ENCODE measurements at regions not wholly inside any gene's neighbourhood (a gene's known extent, or its start where the extent isn't known, plus 50 kb on each side); places are given as distances from the start of the nearest gene placed in this dataset.

GRCh38 chr6:126175251-126175650 is 164.7 kb upstream of the CENPW start:
- ChIA-PET POLR2A (ENCODE audit: partially characterized antibody) (interaction anchor here (0.6 kb wide), 1 partner anchor 318 kb away, joined by 5 read pairs; no protein-coding TSS in a partner anchor), CTCF (ENCODE audit: partially characterized antibody) (interaction anchor here (0.9 to 2.9 kb wide), 6 partner anchors 22 to 945 kb away, joined by 3 to 10 read pairs (median 6); no protein-coding TSS in a partner anchor)
- Histone ChIP-seq H3K23me2 (ENCODE audit: low read depth, low read length) (no peaks in the 10 kb centered on the region), H3K36me3 (ENCODE audit: control insufficient read depth in 2 of 4, insufficient read depth in 4 of 4, low read length in 3 of 4) (no peaks in the 10 kb centered on the region), H4K20me1 (replicated peaks in 1 of 2; ENCODE audit: control insufficient read depth in 1 of 2, insufficient read depth in 2 of 2, low read length in 2 of 2) (no peaks in the 10 kb centered on the region), H3K79me1 (ENCODE audit: low read depth, low read length) (no peaks in the 10 kb centered on the region), H2AK5ac (ENCODE audit: low read depth, low read length) (no peak overlapping the region), H2BK12ac (ENCODE audit: low read depth, low read length) (no peak overlapping the region), H4K5ac (ENCODE audit: insufficient read length, low read depth, low read length) (no peak overlapping the region), H3K18ac (ENCODE audit: extremely low read depth, low read length) (no peak overlapping the region), H4K91ac (replicated peaks; ENCODE audit: insufficient read length, low read length) (no peak overlapping the region), H2AFZ (ENCODE audit: low read length) (no peak overlapping the region), H3K79me2 (ENCODE audit: control insufficient read depth in 1 of 2, insufficient read depth in 2 of 2, low read length in 2 of 2) (no peaks in the 10 kb centered on the region), H3K4me2 (ENCODE audit: insufficient read depth in 1 of 2, low read depth in 2 of 2, low read length in 2 of 2) (no peak overlapping the region), H3K14ac (ENCODE audit: insufficient read length) (no peak overlapping the region), H2BK5ac (ENCODE audit: low read depth, low read length) (no peak overlapping the region), H3K9me3 (ENCODE audit: insufficient read depth in 2 of 2, low read depth in 1 of 2, low read length in 1 of 2) (no peaks in the 10 kb centered on the region), H3K4ac (replicated peaks; ENCODE audit: insufficient read length, low read depth, low read length) (no peak overlapping the region), H2BK20ac (ENCODE audit: low read length) (no peak overlapping the region), H2BK120ac (replicated peaks; ENCODE audit: low read depth, low read length) (no peak overlapping the region), H3K27me3 (replicated peaks in 1 of 4; ENCODE audit: control insufficient read depth in 3 of 4, extremely low read depth in 1 of 4, insufficient read depth in 3 of 4, low read length in 3 of 4) (no peaks in the 10 kb centered on the region), H3K23ac (ENCODE audit: insufficient read length) (no peak overlapping the region), H3K4me3 (ENCODE audit: extremely low read depth in 1 of 4, insufficient read depth in 2 of 4, low read depth in 3 of 4, low read length in 4 of 4) (no peak overlapping the region), H4K8ac (ENCODE audit: extremely low read depth, insufficient read depth, low read length) (no peak overlapping the region), H3K27ac (ENCODE audit: low read depth, low read length) (no peak overlapping the region), H2BK15ac (ENCODE audit: low read length) (no peak overlapping the region), H3K4me1 (replicated peaks in 1 of 4; ENCODE audit: control insufficient read depth in 3 of 4, insufficient read depth in 4 of 4, low read length in 3 of 4) (peaks cover 0 to 4% (median 0%) of the 10 kb centered on the region in 4 experiments; a peak in 2 of 7 replicates), H3K9ac (replicated peaks in 1 of 4; ENCODE audit: extremely low read depth in 1 of 4, low read depth in 3 of 4, low read length in 3 of 4) (no peak overlapping the region), H3K56ac (replicated peaks; ENCODE audit: insufficient read length, low read depth, low read length) (no peak overlapping the region)
- DNase-seq (ENCODE audit: low read depth in 1 of 2, low spot score in 2 of 2) (no peak), FAIRE-seq (no peak)
- WGBS, 2 experiments (ENCODE audit: extremely low coverage in 1 of 2, insufficient coverage in 1 of 2, insufficient read length in 1 of 2, insufficient replicate concordance in 2 of 2, low coverage in 1 of 2, low lambda C conversion rate in 2 of 2, missing lambda C conversion rate in 1 of 2) = 87% methylated on average over 1 of the region's 1 CpG; no CpG with 5 or more reads in 1 of the 2 experiments
- TF ChIP-seq CTBP2 (IDR thresholded peaks at IDR 0.05; ENCODE audit: borderline replicate concordance, insufficient read depth, insufficient read length, low read length) (no peak), JUND (IDR thresholded peaks at IDR 0.05; ENCODE audit: low read length) (no peak), KDM5A (IDR thresholded peaks at IDR 0.05; ENCODE audit: low read length) (no peak), SP2 (IDR thresholded peaks at IDR 0.05; ENCODE audit: low read length) (no peak), YY1 (IDR thresholded peaks at IDR 0.05; ENCODE audit: low read depth, low read length) (no peak), TAF7 (optimal IDR thresholded peaks at IDR 0.05; ENCODE audit: borderline replicate concordance, low read depth, low read length) (no peak), NANOG (IDR thresholded peaks at IDR 0.05; ENCODE audit: insufficient read depth, low read depth, low read length, poor library complexity, severe bottlenecking) (no peak), RNF2 (IDR thresholded peaks at IDR 0.05; ENCODE audit: borderline replicate concordance, low read depth, low read length, missing control alignments, poor library complexity, severe bottlenecking) (no peak), CREB1 (IDR thresholded peaks at IDR 0.05) (no peak)

Measured in H1 (cell line).